SK-MEL-5 (cell line): ENCODE measurements at regions not wholly inside any gene's neighbourhood (a gene's known extent, or its start where the extent isn't known, plus 50 kb on each side); places are given as distances from the start of the nearest gene placed in this dataset.

Experiments used
- DNase-seq: peaks from one replicate; pipeline ENCODE4 v3.0.0-alpha.2; 2016; ENCODE audit warnings: low read depth, low spot score
- in situ Hi-C: cut with HindIII; loops from 2 replicates; pipeline ENCODE4 v1.10.0; 2016; ENCODE audit warnings: low sequenced_read_pairs, high pct_unique_total_duplicates, low pct_unique_long_range_greater_than_20kb

DNA sequence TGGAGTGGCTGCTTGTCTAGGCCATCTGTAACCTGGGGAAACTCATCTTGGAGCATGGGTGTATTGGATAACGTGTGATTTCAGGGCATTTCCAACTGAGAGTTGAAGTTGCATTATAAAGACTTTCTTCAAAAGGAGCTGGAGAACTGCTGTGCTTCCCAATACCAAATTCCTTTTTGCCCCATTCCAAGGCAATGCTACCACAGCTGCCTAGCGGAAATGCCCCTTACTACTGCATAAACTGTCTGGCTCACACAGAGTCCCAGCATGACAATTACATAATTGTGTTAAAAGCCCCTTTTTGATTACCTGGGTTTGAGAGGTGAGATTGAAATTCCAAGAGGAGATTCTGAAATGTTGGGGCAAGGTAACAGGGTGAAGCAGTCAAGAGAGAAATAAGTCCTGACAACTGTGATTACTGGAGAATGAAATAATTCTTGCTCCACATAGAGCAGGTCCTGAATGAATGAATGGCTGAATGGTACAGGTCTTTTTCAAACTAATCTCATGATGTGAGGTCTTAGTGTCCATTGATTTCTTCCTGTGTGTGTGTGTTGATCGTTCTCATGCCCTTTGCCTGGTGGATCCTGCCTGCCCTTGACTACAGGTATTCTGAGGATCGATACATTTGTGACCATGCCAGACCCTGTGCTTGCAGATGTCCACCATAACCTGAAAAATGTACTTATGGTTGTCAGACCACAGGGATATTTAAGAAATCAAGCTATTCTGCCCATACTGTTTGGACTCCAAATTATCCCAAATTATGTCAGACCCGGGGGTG is 386.5 kb downstream of the GRIN2B start:
- DNase-seq: no peak
- in situ Hi-C loops: no loop called here

DNA sequence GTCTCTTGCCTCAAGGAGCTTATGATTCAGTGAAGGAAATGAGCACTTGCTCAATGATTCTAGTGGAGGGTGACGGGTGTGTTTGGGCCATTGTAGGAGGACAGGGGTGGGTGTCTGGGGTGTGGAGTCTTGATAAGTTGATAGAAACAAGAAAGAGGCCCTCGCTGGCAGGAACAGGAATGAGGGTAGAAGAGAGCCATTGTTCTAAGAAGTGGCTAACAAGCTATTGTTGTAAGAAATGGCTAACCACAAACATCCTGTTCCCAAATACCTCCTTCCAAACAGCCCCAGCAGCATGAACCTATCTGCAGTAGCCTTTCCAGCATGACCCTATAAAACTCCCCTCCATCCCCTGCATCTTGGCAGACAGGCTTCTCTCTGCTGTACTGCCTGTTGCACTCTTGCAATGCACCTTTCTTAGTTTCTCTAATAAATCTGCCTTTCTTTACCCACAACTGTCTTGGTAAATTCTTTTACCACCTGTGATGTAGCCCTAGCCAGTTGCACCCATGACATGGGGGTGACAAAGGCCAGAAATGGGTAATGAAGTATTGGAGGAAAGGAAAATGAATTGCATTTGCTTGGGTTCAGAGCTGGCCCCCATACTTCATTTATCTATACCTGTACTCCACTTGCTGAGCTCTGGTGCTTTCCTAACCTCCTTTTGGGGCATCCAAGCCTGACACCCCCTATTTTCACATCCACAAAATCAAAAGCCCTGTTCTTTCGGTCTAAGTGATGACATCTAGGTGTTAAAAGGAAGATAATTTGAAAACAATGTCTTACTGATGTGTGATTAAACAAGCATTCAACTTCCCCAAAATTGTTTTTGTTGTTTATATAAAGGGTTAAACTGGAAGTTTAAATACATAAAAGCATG is 389.1 kb downstream of the GRIN2B start:
- in situ Hi-C loops: no loop called here
- DNase-seq: peak; percentile 29

DNA sequence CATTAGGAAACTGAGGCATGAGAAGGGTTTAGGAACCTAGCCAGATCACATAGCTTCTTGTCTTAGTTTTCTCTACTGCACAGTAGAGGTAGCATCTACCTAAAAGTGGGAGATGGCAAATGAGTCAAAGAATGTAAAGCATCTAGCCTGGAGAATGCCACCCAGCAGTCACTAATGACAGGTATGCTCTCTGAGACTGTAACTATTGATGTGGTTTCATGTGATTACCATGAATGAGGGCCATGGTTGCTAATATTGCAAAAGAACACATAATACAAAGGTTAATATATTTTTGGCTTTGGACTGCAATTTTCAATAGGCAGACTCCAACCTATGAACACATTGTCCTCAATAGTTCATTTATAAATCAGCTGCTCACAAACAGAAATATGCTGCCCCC is 389.9 kb downstream of the GRIN2B start:
- in situ Hi-C loops: no loop called here
- DNase-seq: no peak

DNA sequence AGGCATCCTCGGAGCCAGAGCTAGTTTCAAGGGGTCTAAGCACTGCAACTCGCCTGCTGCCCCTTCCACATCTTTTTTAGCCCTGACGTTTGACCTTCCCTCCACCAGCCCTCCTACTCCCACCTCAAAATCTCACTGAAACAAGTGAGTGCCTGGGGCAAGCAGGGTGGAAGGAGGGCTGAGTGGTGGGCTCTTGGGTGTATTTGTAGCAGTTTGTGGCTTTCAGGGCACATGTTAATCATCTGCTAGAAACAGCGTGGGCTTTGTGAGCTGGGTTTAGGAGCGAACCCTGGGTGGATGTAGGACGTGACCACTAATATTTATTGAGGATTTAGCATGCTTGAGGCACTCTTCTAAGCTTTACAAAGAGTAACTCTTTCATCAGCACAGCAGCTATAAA is 390.3 kb downstream of the GRIN2B start:
- no peak for DNase-seq
- in situ Hi-C loops: no loop called here

DNA sequence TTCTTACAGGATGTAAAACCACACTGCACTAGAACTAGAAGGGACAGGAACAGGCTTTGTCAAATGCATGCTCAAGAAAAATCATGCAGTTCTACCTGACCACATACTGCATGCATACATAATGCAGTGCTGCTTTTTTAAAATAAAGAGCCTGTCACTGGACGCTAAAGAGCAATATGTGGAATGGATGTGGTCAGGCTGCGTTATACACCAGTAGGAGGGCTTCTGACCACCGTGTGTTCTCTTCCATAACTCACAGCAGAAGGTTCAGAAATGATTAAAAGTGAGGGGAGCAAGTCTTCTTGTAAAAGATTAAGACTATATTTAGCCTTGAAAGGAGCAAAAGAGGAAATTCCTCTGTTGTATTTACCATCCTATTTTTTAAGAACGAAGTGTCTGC is 392.0 kb downstream of the EMP1 start:
- in situ Hi-C loops: no loop called here
- DNase-seq: no peak

DNA sequence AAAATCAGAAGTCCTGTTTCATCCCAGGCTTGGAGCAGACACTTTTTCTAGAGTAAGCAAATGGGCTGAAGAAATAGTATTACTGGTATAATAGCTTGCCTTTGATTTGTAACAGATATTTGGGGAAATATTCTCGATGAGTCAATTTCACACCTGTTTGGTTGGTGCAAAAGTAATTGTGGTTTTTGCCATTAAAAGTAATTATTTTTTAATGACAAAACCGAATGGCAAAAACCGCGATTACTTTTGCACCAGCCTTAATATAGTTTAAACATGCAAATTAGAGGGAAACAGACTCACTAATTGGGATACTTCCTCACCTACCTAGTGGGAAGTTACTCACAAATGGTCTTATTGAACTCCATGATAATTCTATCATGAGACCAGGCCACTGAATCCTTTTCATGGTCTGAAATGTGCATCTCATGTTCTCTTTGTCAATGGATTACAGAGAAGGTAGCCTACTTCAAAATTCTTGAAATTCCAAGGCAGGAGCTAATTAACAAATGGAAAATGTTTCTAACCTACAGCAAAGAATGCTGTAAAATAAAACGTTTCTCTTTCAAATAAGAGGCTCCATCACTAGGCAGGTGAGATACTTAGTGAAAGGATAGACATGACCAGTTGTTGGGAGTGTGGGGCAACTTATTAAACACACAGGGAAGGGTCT is 391.3 kb downstream of the EMP1 start:
- no peak for DNase-seq
- in situ Hi-C loops: no loop called here

DNA sequence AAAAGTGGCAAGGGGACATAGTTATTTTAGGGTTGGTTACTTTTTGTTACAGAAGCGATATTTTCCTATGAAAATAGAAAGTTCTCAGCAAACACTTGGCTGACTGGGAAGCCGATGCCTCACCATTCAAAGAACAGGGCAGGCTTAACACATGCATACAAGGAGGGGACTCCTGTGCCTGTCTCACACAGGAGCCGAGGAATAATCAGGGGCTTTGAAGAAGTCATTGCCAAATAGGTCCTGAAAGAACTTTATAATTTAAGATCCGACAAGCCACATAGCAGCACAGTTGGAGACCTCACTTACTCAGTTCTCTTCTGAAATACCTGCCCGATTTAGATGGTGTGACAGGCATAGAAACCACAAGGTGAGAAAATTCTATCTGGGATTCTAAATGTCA is 389.8 kb downstream of the EMP1 start:
- DNase-seq: no peak
- in situ Hi-C loops: no loop called here

DNA sequence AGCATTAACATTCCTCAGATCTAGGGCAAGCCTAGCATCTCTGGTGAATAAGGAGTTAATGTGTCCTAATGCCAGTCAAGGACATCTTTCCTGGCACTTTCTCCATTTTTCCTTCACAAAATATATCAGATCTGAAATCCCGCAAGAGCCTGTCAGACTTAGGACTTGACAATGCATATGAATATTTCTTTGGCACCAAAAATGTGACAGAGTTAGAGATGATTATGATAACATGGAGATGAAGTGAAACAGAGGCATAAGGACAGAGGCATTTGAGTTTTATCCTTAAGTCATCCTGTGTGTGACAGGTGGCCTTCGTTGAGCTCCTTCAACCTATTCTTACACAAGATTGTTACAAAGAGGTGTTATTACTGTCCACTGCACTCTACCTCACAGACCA is 388.0 kb downstream of the EMP1 start:
- in situ Hi-C loops: no loop called here
- no peak for DNase-seq

DNA sequence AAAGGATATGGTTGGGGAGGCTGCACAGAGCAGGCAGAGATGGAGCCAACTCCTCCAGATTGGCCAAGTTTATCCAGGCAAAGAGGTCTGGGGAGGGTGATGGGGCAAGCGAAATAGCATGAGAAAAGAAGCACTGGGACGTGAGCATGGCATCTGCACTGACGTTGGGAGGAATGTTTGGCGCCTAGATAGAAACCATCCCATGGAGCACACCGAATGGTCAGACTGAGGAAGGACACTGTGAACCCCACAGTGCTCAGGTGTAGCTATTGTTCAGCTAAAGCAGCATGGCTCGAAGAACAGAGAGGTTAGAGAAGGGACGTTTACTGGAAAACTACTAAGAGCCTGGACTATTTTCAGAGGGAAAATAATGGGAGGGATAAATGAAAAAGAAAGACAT is 387.1 kb downstream of the EMP1 start:
- no peak for DNase-seq
- in situ Hi-C loops: no loop called here

DNA sequence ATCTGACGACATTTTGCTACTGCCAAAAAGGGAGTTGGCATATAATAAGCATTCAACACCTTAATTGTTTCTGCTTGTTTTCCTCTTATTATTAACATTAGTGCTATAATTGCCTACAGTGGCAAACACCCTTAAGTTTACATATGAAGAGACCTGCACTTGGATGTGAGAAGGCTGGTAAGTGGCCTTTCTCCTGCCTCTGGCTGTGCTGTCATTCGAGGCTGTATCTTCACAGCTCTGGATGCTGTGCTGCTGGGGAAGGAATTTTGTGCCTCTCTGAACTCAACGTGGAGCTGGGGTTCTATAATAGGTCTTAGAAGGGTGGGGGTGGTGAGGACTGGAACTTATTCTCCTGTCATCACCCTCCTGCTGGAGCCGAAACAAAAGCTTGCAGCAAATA is 385.9 kb downstream of the EMP1 start:
- DNase-seq: no peak
- in situ Hi-C loops: no loop called here

DNA sequence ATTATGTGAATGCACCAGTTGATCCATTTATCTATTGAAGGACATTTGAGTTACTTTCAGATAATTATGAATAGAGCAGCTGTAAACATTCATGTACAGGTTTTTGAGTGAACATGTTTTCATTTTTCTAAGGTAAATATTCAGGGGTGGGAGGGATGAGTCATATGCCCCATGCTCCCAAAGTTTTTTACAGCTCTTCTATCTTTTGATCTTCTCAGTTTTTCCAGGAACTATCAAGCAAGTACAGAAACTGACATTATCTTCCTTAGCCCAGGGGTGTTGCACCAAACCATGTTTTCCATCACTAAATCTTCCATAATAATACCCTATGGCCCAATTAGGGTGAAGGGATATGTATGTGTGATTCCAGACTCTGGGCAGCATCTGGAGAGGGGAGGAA is 384.5 kb downstream of the EMP1 start:
- DNase-seq: no peak
- in situ Hi-C loops: no loop called here

DNA sequence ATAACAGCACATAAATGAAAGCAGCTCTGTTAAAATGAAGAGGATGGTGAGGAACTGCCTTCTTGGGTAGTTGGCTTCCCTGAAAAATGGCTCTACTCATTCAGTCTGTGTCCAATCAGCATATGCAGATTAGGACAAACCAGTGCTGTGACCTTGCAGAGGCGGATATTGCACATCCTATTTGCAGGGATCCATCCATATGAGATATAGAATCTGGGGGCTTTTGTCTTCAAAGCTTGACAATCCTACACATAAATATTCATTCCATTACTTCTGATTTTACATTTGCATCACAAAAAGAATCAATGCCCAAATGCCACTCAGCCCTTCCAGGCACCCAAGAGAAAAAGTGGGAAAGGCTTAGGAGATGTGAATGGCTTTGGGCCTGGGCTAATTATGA is 383.7 kb downstream of the EMP1 start:
- no peak for DNase-seq
- in situ Hi-C loops: no loop called here

DNA sequence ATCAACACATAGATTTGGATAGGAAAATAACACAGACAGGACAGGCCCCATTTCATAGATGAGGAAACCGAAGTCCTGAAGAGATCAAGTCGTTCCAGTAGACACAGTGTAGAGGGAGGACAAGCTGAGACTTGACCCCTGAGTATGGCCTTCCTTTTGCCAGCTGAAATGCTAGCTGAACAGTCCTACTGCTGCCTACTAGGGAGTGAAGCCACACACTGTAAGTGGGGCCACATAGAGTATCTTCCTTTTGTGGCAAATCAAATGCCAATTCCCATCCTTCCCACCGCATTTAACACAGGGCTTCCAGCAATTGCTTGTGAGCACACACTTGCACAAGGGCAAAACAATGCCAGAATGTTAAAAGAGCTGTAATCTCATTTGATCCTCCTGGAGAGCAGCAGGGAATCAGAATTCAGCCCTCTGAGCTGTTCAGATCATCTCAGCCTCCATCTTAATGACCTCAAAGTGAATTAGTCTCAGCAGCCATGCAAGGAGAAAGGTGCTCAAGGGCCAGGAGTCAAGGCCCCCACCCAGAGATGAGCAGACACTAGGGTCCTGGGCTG is 380.5 kb downstream of the EMP1 start:
- in situ Hi-C loops: no loop called here
- no peak for DNase-seq

DNA sequence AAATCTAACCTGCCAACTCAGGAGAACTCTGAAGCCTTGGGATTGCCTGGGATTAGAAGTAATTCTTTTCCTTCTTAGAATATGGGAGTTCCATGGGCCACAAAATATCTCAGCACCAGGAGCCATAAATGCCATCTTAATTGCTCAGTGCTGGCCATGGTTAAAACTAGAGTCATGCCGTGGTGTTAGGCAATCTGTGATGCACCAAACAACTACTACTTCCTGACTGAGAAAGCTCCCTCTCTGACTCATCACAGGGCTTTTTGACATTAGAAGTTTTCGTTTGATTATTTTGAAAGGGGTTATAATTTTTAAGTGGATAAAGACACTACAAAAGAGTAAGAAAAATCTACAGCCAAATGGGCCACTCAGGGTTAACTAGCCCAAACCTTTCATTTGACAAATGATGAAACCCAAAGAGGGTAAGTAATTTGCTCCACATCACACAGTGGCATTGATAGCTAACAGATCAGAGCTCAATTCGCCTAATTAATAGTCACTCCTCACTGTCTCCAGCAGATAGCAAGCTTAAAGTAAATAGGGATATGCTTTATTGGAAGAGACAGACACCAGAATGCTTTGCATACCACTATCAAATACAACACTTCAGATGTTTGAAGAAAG is 377.3 kb downstream of the EMP1 start:
- DNase-seq: peak; percentile 13
- in situ Hi-C loops: no loop called here

DNA sequence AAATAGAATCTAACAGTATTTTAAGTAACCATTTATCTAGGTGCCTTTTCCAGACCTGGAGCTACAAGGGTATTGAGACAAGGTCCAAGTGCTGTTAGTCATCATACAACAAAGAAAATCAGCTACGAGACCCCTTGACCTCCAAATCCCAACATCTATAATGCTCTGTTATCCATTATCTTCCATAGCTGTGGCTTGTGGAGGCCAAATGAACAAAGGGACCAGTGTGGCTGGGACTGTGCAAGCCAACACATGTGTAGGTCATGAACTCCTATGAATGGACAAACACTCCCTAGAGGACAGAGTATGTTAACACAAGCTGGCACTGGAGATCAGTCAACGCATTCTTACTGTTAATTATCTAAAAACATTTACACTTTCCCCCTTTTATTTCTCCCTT is 374.5 kb downstream of the EMP1 start:
- DNase-seq: peak; percentile 86
- in situ Hi-C loops: no loop called here

DNA sequence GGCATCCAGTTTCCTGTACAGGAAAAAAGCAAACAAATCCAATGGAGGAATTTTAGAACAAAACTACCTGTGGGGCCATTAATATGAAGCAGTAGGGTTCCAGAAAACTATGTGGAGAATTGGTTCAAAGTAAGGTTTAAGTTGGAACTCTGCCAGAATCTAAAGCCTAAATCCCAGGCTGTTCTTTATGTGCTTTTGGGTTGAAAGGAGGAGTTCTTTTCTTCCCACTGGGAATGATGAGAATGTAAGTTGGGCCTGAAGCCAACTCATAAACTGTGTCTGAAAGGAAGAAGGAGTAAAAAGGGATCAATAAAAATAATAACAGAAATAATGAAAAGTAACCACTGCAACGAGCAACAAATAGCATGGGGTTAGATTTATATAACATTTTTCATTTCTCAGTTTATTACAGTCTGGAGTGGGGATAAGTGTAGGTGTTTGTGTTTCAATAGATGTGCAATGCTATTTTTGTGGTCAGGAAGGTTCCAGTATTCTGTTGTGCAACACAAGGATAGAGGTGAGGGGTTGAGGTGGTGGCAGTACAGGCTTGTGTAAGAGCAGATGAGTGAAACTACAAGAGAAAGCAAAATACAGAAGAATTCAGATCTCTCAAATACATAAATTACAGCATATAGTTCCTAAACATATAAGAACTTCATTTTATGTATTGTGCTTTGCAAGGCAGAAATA is 373.6 kb downstream of the EMP1 start:
- in situ Hi-C loops: no loop called here
- DNase-seq: peak; percentile 10

DNA sequence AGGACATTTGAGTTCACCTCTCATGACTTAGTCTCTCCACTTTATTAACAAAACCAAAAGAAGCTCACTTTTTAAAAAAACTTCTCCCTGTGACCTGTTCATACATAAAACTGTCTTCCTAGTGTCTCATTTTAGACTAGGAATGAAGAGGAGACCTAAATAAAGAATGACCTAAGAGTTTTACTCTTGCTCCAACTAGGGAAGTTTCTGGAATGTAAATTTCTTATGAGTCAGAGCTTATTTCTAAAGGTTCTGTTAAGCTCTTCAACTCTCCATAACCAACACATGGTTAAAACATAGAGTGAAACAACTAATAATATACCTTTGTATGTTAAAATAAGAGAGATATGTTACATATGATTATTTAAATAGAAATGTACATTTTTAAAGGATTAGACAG is 369.8 kb downstream of the EMP1 start:
- in situ Hi-C loops: no loop called here
- no peak for DNase-seq
